OCI-LY1 (cell line): ENCODE measurements at regions not wholly inside any gene's neighbourhood (a gene's known extent, or its start where the extent isn't known, plus 50 kb on each side); places are given as distances from the start of the nearest gene placed in this dataset.

Source experiments
- H2AFZ ChIP-seq: fragments of 200-600 bp; sonication (generic), shearing (Covaris generic); 2 replicates; pipeline ENCODE4 v1.6.0; 2014; ENCODE audit warnings: antibody characterized with exemption, mild to moderate bottlenecking, low read length
- H3F3A ChIP-seq: fragments of 200-600 bp; sonication (generic), shearing (Covaris generic); 2 replicates; pipeline ENCODE4 v1.6.0; 2014; ENCODE audit warnings: mild to moderate bottlenecking, antibody characterized with exemption, low read length, moderate library complexity; ENCODE audit not compliant: insufficient read depth
- H3K27ac ChIP-seq: fragments of 200-600 bp; sonication (generic); 2 replicates; pipeline ENCODE4 v1.5.1; 2014; ENCODE audit warnings: low read length, mixed run types, mild to moderate bottlenecking, low read depth; ENCODE audit not compliant: poor library complexity, severe bottlenecking
- H3K27me3 ChIP-seq: fragments of 200-600 bp; sonication (generic); 2 replicates; pipeline ENCODE4 v1.6.0; 2014; ENCODE audit warnings: antibody characterized with exemption, mild to moderate bottlenecking, low read length, moderate library complexity; ENCODE audit not compliant: insufficient read depth
- H3K36me3 ChIP-seq: fragments of 200-600 bp; sonication (generic); 2 replicates; pipeline ENCODE4 v1.6.1; 2014; ENCODE audit warnings: mild to moderate bottlenecking, antibody characterized with exemption, low read length, moderate library complexity, mixed read lengths; ENCODE audit not compliant: insufficient read depth
- H3K4me1 ChIP-seq: fragments of 200-600 bp; sonication (generic); 2 replicates; pipeline ENCODE4 v1.5.1; 2014; ENCODE audit warnings: mild to moderate bottlenecking, low read length, moderate library complexity; ENCODE audit not compliant: insufficient read depth, severe bottlenecking
- H3K4me2 ChIP-seq: fragments of 200-600 bp; sonication (generic), shearing (Covaris generic); 2 replicates; pipeline ENCODE4 v1.6.1; 2014; ENCODE audit warnings: low read length
- H3K4me3 ChIP-seq: fragments of 200-600 bp; sonication (generic); 2 replicates; pipeline ENCODE4 v1.5.1; 2014; ENCODE audit warnings: low read length, low read depth, mild to moderate bottlenecking, mixed read lengths; ENCODE audit not compliant: poor library complexity, severe bottlenecking
- H3K79me2 ChIP-seq: fragments of 200-600 bp; shearing (Covaris generic); 2 replicates; pipeline ENCODE4 v1.6.1; 2016; ENCODE audit warnings: mixed run types, low read length, mixed read lengths; ENCODE audit not compliant: insufficient read depth
- H3K9ac ChIP-seq: fragments of 200-600 bp; sonication (generic), shearing (Covaris generic); 2 replicates; pipeline ENCODE4 v1.6.1; 2014; ENCODE audit warnings: mild to moderate bottlenecking, low read length, mixed read lengths
- H3K9me2 ChIP-seq: fragments of 200-600 bp; sonication (generic), shearing (Covaris generic); 2 replicates; pipeline ENCODE4 v1.6.1; 2014; ENCODE audit warnings: low read depth, mild to moderate bottlenecking, low read length, mixed read lengths
- H3K9me3 ChIP-seq: fragments of 200-600 bp; shearing (Covaris generic); 2 replicates; pipeline ENCODE4 v1.6.1; 2014; ENCODE audit warnings: low read length, mixed read lengths
- H4K20me1 ChIP-seq: fragments of 200-600 bp; sonication (generic), shearing (Covaris generic); 2 replicates; pipeline ENCODE4 v1.6.0; 2016; ENCODE audit warnings: mild to moderate bottlenecking, low read length; ENCODE audit not compliant: insufficient read depth
- EZH2 ChIP-seq: fragments of 200-600 bp; sonication (generic), shearing (Covaris generic); IDR thresholded peaks from 2 replicates; pipeline ENCODE4 v1.8.0; 2017; ENCODE audit warnings: borderline replicate concordance, mixed run types, mild to moderate bottlenecking, antibody characterized with exemption, low read length, moderate library complexity, mixed read lengths
- TF ChIP-seq, protein P1 (sequence below): fragments of 200-600 bp; sonication (generic), shearing (Covaris generic); IDR thresholded peaks from 2 replicates; pipeline ENCODE4 v1.5.1; 2017; ENCODE audit warnings: mild to moderate bottlenecking, antibody characterized with exemption, low read length, moderate library complexity, mixed read lengths

- no peak overlapping the region for H3K9ac ChIP-seq
- no peak overlapping the region for H3K4me3 ChIP-seq
- H3K4me1 ChIP-seq: no peaks in the 10 kb centered on the region
These were observed 228.4 kb upstream of the COPS8 start for GRCh38 chr2:236857246-236857645.

DNA sequence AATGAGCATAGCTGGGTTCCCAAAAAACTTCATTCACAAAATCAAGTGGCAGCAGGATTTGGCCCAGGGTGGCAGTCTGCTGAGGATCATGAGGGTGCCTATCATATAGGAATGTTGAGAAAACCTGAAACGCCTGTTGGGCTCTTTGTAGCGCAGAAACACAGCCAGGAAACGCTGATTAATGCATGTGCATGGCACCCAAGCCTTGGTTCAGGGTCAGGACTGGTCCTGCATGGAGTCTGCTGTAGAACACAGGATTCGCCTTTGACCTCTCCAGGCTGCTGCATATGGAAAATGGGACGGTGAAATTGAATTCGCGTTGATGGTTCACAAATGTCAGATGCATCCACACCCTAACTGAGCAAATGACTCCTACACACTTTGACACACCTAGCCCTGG, 227.9 kb upstream of the COPS8 start:
- TF ChIP-seq EZH2: no peak
- TF ChIP-seq, protein P1, sequence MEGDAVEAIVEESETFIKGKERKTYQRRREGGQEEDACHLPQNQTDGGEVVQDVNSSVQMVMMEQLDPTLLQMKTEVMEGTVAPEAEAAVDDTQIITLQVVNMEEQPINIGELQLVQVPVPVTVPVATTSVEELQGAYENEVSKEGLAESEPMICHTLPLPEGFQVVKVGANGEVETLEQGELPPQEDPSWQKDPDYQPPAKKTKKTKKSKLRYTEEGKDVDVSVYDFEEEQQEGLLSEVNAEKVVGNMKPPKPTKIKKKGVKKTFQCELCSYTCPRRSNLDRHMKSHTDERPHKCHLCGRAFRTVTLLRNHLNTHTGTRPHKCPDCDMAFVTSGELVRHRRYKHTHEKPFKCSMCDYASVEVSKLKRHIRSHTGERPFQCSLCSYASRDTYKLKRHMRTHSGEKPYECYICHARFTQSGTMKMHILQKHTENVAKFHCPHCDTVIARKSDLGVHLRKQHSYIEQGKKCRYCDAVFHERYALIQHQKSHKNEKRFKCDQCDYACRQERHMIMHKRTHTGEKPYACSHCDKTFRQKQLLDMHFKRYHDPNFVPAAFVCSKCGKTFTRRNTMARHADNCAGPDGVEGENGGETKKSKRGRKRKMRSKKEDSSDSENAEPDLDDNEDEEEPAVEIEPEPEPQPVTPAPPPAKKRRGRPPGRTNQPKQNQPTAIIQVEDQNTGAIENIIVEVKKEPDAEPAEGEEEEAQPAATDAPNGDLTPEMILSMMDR: no peak
- Histone ChIP-seq H3K4me2 (no peak overlapping the region), H3K9ac (no peak overlapping the region), H3F3A (no peaks in the 10 kb centered on the region), H3K4me3 (no peak overlapping the region), H3K4me1 (no peaks in the 10 kb centered on the region), H3K27ac (no peak overlapping the region), H3K27me3 (no peaks in the 10 kb centered on the region; the same call in 1 of the 2 replicates), H3K79me2 (no peaks in the 10 kb centered on the region), H3K36me3 (no peaks in the 10 kb centered on the region), H3K9me3 (no peaks in the 10 kb centered on the region), H4K20me1 (no peaks in the 10 kb centered on the region), H2AFZ (no peak overlapping the region), H3K9me2 (no peaks in the 10 kb centered on the region)

More at GRCh38 chr2:236857246-236857645, 228.4 kb upstream of the COPS8 start:
- no peak overlapping the region for H3K4me2 ChIP-seq
- H3K9me2 ChIP-seq: no peaks in the 10 kb centered on the region
- H3K79me2 ChIP-seq: no peaks in the 10 kb centered on the region
- no peaks in the 10 kb centered on the region; the same call in 1 of the 2 replicates for H3K27me3 ChIP-seq
- no peaks in the 10 kb centered on the region for H3K36me3 ChIP-seq
- no peaks in the 10 kb centered on the region for H3K9me3 ChIP-seq
- no peak overlapping the region for H3K27ac ChIP-seq
- no peaks in the 10 kb centered on the region for H3F3A ChIP-seq
- no peaks in the 10 kb centered on the region for H4K20me1 ChIP-seq
- H2AFZ ChIP-seq: no peak overlapping the region
- TF ChIP-seq, protein P1: no peak
- TF ChIP-seq EZH2: no peak

GRCh38 chr2:236858661-236859060, 227.0 kb upstream of the COPS8 start:
- TF ChIP-seq, protein P1: no peak
- no peak for TF ChIP-seq EZH2
- H3K9ac ChIP-seq: no peak overlapping the region
- H3K36me3 ChIP-seq: no peaks in the 10 kb centered on the region
- no peaks in the 10 kb centered on the region for H3K9me3 ChIP-seq
- H4K20me1 ChIP-seq: no peaks in the 10 kb centered on the region
- no peaks in the 10 kb centered on the region for H3K79me2 ChIP-seq
- no peak overlapping the region for H3K4me3 ChIP-seq
- H3F3A ChIP-seq: no peaks in the 10 kb centered on the region
- no peak overlapping the region for H3K27ac ChIP-seq
- H3K9me2 ChIP-seq: no peaks in the 10 kb centered on the region
- H3K27me3 ChIP-seq: no peaks in the 10 kb centered on the region; the same call in 1 of the 2 replicates
- H3K4me1 ChIP-seq: no peaks in the 10 kb centered on the region
- no peak overlapping the region for H3K4me2 ChIP-seq
- no peak overlapping the region for H2AFZ ChIP-seq
